Spleen (tissue), 7 donors: ENCODE measurements at regions not wholly inside any gene's neighbourhood (a gene's known extent, or its start where the extent isn't known, plus 50 kb on each side); places are given as distances from the start of the nearest gene placed in this dataset.

ENCODE experiments used
- POLR2A ChIP-seq, 3 donors: fragments of 450-650 bp; IDR thresholded peaks; one replicate each; pipeline ENCODE4 v1.5.1; 2017; ENCODE audit warnings: antibody characterized with exemption in 3 of 3, mild to moderate bottlenecking in 1 of 3
- TF ChIP-seq, protein P1 (sequence below), 11 experiments: fragments of 200-600 bp in 7 of 11; fragments of 450-650 bp in 4 of 11; sonication (generic) in 4 of 11; IDR thresholded peaks in 8 of 11; conservative IDR thresholded peaks in 3 of 11; 1 replicate in 7 of 11; 2 replicates in 4 of 11; pipeline versions ENCODE4 v1.4.0 to v1.8.0; 2016 to 2021; ENCODE audit warnings: antibody characterized with exemption in 11 of 11, inconsistent platforms in 4 of 11, mild to moderate bottlenecking in 1 of 11
- donor health status: DM: no; HTN: no; CAD: no; lungs with moderate emphysema.
- donor health status: DM: no; HTN: no; CAD: no.
- donor health status: DM: no; HTN: no; CAD: no.

DNA sequence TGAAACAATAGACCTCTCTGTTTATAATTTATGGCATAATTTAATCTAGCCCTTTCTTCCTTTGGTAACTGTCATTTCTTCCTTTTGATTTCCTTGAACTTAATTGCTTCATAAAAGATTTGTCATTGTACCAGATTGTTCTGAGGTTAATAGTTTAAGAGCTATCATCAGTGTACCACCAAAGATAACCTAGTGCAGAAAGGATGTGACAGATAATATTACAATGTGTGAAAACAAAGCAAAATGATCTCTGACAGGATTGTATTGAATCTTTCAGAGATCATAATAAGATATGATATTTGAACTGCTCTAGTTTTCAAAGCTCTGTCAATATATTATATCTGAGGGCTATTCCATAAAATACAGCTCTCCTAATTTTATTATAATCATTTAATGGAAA is 132.1 kb upstream of the PTCHD4 start:
- TF ChIP-seq, protein P1, sequence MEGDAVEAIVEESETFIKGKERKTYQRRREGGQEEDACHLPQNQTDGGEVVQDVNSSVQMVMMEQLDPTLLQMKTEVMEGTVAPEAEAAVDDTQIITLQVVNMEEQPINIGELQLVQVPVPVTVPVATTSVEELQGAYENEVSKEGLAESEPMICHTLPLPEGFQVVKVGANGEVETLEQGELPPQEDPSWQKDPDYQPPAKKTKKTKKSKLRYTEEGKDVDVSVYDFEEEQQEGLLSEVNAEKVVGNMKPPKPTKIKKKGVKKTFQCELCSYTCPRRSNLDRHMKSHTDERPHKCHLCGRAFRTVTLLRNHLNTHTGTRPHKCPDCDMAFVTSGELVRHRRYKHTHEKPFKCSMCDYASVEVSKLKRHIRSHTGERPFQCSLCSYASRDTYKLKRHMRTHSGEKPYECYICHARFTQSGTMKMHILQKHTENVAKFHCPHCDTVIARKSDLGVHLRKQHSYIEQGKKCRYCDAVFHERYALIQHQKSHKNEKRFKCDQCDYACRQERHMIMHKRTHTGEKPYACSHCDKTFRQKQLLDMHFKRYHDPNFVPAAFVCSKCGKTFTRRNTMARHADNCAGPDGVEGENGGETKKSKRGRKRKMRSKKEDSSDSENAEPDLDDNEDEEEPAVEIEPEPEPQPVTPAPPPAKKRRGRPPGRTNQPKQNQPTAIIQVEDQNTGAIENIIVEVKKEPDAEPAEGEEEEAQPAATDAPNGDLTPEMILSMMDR (IDR thresholded peaks at IDR 0.05 in 8 of 11, conservative IDR thresholded peaks at IDR 0.05 in 3 of 11), result no peak
- no peak for TF ChIP-seq POLR2A (IDR thresholded peaks at IDR 0.05)
